HCT116 (cell line): ENCODE measurements at regions not wholly inside any gene's neighbourhood (a gene's known extent, or its start where the extent isn't known, plus 50 kb on each side); places are given as distances from the start of the nearest gene placed in this dataset.

Source experiments
- ATAC-seq: fragments of 200-7000 bp; cut with Tn5 transposase; 2 replicates; pipeline ENCODE4 v1.9.1; 2020; ENCODE audit warnings: mild to moderate bottlenecking, moderate library complexity
- BruUV-seq: library from RNA; stranded (reverse); fragments of 400-500 nt; replicated peaks from 2 replicates; lab custom pipeline; 2021; lab: Mats Ljungman, UMichigan
- CTCF ChIA-PET: fragments of 300-600 bp; sonication (Branson Sonifier 250); formaldehyde crosslinking; loops from one replicate; lab custom pipeline; 2021; ENCODE audit warnings: antibody characterized with exemption; lab: Charles Lee
- POLR2A ChIA-PET: fragments of 300-600, 350-600 bp; sonication (Branson Sonifier 250); formaldehyde crosslinking; loops from one replicate; lab custom pipeline; 2021; ENCODE audit warnings: antibody characterized with exemption; lab: Charles Lee
- RAD21 ChIA-PET, 2 experiments: fragments of 300-600 bp; sonication (Branson Sonifier 250); formaldehyde crosslinking; loops; one replicate each; lab custom pipeline; 2023; ENCODE audit warnings: low total read pairs in 2 of 2; ENCODE audit not compliant: uncharacterized antibody in 2 of 2, unreplicated experiment in 2 of 2, low non-redundant PET in 1 of 2; lab: Charles Lee
- DNase-seq: peaks from one replicate; pipeline ENCODE4 v3.0.0-alpha.2; 2010; ENCODE audit warnings: low read depth, low spot score
- H2AFZ ChIP-seq: fragments of 200-600 bp; shearing (Covaris generic), sonication (generic); 2 replicates; pipeline ENCODE4 v1.6.1; 2017; ENCODE audit warnings: low read depth, mixed run types, mixed read lengths, antibody characterized with exemption, low read length; ENCODE audit not compliant: poor library complexity, severe bottlenecking
- H3K27ac ChIP-seq: 2 replicates; pipeline ENCODE4 v1.5.1; 2012; ENCODE audit warnings: low read depth, low read length
- H3K27me3 ChIP-seq: fragments of 200-600 bp; sonication (generic); 2 replicates; pipeline ENCODE4 v1.6.1; 2016; ENCODE audit warnings: mixed run types, low read length, mixed read lengths; ENCODE audit not compliant: insufficient read depth
- H3K36me3 ChIP-seq, 2 experiments: fragments of 200-500 bp in 1 of 2; fragments of 200-600 bp in 1 of 2; sonication (Bioruptor generic) in 1 of 2; sonication (generic) in 1 of 2; 2 replicates each; pipeline versions ENCODE4 v1.5.1 to v1.6.1; 2014 to 2016; ENCODE audit warnings: low read length in 2 of 2, inconsistent platforms in 1 of 2, mixed read lengths in 1 of 2, mixed run types in 1 of 2; ENCODE audit not compliant: insufficient read depth in 2 of 2, control insufficient read depth in 1 of 2
- H3K4me1 ChIP-seq, 2 experiments: fragments of 200-600 bp in 1 of 2; sonication (generic) in 1 of 2; 2 replicates each; pipeline versions ENCODE4 v1.5.1 to v1.6.1; 2012 to 2017; ENCODE audit warnings: low read length in 2 of 2, inconsistent platforms in 1 of 2, mild to moderate bottlenecking in 1 of 2, mixed read lengths in 1 of 2, mixed run types in 1 of 2, moderate library complexity in 1 of 2; ENCODE audit not compliant: insufficient read depth in 2 of 2, control insufficient read depth in 1 of 2
- H3K4me2 ChIP-seq: fragments of 200-600 bp; sonication (generic); 2 replicates; pipeline ENCODE4 v1.6.1; 2017; ENCODE audit warnings: mixed run types, low read length, mixed read lengths
- H3K4me3 ChIP-seq, 2 experiments: fragments of 200-600 bp in 1 of 2; sonication (generic) in 1 of 2; replicated peaks in 1 of 2; 2 replicates each; pipeline ENCODE4 v1.5.1; 2011 to 2016; ENCODE audit warnings: low read length in 2 of 2, control low read depth in 1 of 2, low read depth in 1 of 2, mild to moderate bottlenecking in 1 of 2, mixed read lengths in 1 of 2, mixed run types in 1 of 2
- H3K79me2 ChIP-seq: fragments of 200-600 bp; sonication (generic); 2 replicates; pipeline ENCODE4 v1.6.1; 2017; ENCODE audit warnings: mild to moderate bottlenecking, mixed run types, low read length, moderate library complexity, mixed read lengths; ENCODE audit not compliant: insufficient read depth
- H3K9ac ChIP-seq: fragments of 200-600 bp; sonication (generic); 2 replicates; pipeline ENCODE4 v1.6.1; 2016; ENCODE audit warnings: low read length, mixed read lengths
- H3K9me2 ChIP-seq: fragments of 200-600 bp; sonication (generic), shearing (Covaris generic); 2 replicates; pipeline ENCODE4 v1.6.1; 2017; ENCODE audit warnings: mixed run types, mild to moderate bottlenecking, moderate library complexity; ENCODE audit not compliant: insufficient read depth
- H3K9me3 ChIP-seq, 2 experiments: fragments of 200-500 bp in 1 of 2; fragments of 200-600 bp in 1 of 2; sonication (Bioruptor generic) in 1 of 2; sonication (generic) in 1 of 2; 2 replicates each; pipeline ENCODE4 v1.6.1; 2014 to 2017; ENCODE audit warnings: low read length in 2 of 2, mixed read lengths in 2 of 2, inconsistent platforms in 1 of 2, low read depth in 1 of 2, mild to moderate bottlenecking in 1 of 2, mixed run types in 1 of 2, moderate library complexity in 1 of 2; ENCODE audit not compliant: control insufficient read depth in 1 of 2, insufficient read depth in 1 of 2
- H4K20me1 ChIP-seq: fragments of 200-600 bp; sonication (generic), shearing (Covaris generic); 2 replicates; pipeline ENCODE4 v1.6.1; 2017; ENCODE audit warnings: mixed run types, mild to moderate bottlenecking, moderate library complexity; ENCODE audit not compliant: insufficient read depth
- CBX3 ChIP-seq: IDR thresholded peaks from 2 replicates; pipeline ENCODE4 v1.6.1; 2012; ENCODE audit warnings: low read depth
- EZH2 ChIP-seq: fragments of 200-600 bp; sonication (generic); IDR thresholded peaks from 2 replicates; pipeline ENCODE4 v1.6.1; 2017; ENCODE audit warnings: antibody characterized with exemption, mixed run types
- EZH2phosphoT487 ChIP-seq: fragments of 200-600 bp; IDR thresholded peaks from 2 replicates; pipeline ENCODE4 v1.6.1; 2018; ENCODE audit warnings: antibody characterized with exemption, borderline replicate concordance
- FOSL1 ChIP-seq: IDR thresholded peaks from 2 replicates; pipeline ENCODE4 v1.6.1; 2012; ENCODE audit warnings: low read depth
- JUND ChIP-seq: IDR thresholded peaks from 2 replicates; pipeline ENCODE4 v1.6.1; 2012
- POLR2A ChIP-seq: IDR thresholded peaks from 2 replicates; pipeline ENCODE4 v1.7.0; 2011; ENCODE audit warnings: borderline replicate concordance; ENCODE audit not compliant: insufficient read depth, insufficient read length; ENCODE audit errors: extremely low read depth
- POLR2AphosphoS5 ChIP-seq: IDR thresholded peaks from 2 replicates; pipeline ENCODE4 v1.6.1; 2011; ENCODE audit warnings: mild to moderate bottlenecking, low read depth, low read length, moderate library complexity
- RAD21 ChIP-seq: IDR thresholded peaks from 2 replicates; pipeline ENCODE4 v1.6.1; 2012; ENCODE audit warnings: low read depth, mild to moderate bottlenecking
- SIN3A ChIP-seq: IDR thresholded peaks from 2 replicates; pipeline ENCODE4 v1.6.1; 2012; ENCODE audit warnings: low read depth
- SP1 ChIP-seq: IDR thresholded peaks from 2 replicates; pipeline ENCODE4 v1.6.1; 2012; ENCODE audit warnings: low read depth
- SRF ChIP-seq: IDR thresholded peaks from 2 replicates; pipeline ENCODE4 v1.6.1; 2012; ENCODE audit warnings: low read depth
- YY1 ChIP-seq: IDR thresholded peaks from 2 replicates; pipeline ENCODE4 v1.6.1; 2011; ENCODE audit warnings: low read length, low read depth, moderate library complexity, mild to moderate bottlenecking; ENCODE audit not compliant: insufficient replicate concordance; ENCODE audit errors: extremely low read depth
- ZNF274 ChIP-seq: fragments of 200-500 bp; sonication (Bioruptor generic); IDR thresholded peaks from 2 replicates; pipeline ENCODE4 v1.6.1; 2014; ENCODE audit warnings: mild to moderate bottlenecking, low read depth, low read length, inconsistent platforms
- intact Hi-C: fragments of 100-400 bp; cut with micrococcal nuclease; formaldehyde crosslinking; loops from 2 replicates; pipeline ENCODE4 v1.10.0; 2022
- TF ChIP-seq, protein P1 (sequence below): IDR thresholded peaks from 2 replicates; pipeline ENCODE4 v1.6.1; 2011; ENCODE audit warnings: mild to moderate bottlenecking, low read length, moderate library complexity; ENCODE audit not compliant: insufficient replicate concordance; ENCODE audit errors: extremely low read depth
- TF ChIP-seq, protein P2 (sequence below): IDR thresholded peaks from 2 replicates; pipeline ENCODE4 v1.6.1; 2012
- TF ChIP-seq, protein P3 (sequence below): IDR thresholded peaks from 2 replicates; pipeline ENCODE4 v1.6.1; 2012

DNA sequence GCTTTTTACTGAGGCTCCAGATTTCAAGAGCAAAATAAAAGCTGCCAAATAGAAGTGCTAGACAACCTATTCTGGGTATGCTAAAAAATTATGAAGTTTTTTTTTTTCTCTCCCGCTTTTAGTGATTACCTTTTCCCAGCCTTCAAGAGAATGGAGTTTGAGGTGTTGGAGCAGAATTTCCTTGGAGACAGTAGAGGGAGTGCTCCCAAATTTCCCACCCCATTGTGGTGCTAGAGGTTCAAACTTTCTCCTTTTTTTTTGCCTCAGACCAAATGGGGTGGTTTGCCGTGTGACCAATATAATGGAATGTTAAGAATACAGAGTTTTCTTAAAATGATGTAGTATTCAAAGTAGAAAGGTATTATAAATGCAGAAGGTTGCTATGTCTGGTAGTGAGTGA is 244.2 kb upstream of the RIOK2 start (continued):
- TF ChIP-seq, protein P1, sequence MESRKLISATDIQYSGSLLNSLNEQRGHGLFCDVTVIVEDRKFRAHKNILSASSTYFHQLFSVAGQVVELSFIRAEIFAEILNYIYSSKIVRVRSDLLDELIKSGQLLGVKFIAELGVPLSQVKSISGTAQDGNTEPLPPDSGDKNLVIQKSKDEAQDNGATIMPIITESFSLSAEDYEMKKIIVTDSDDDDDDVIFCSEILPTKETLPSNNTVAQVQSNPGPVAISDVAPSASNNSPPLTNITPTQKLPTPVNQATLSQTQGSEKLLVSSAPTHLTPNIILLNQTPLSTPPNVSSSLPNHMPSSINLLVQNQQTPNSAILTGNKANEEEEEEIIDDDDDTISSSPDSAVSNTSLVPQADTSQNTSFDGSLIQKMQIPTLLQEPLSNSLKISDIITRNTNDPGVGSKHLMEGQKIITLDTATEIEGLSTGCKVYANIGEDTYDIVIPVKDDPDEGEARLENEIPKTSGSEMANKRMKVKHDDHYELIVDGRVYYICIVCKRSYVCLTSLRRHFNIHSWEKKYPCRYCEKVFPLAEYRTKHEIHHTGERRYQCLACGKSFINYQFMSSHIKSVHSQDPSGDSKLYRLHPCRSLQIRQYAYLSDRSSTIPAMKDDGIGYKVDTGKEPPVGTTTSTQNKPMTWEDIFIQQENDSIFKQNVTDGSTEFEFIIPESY, result no peak
- TF ChIP-seq EZH2phosphoT487, result no peak
- no peak for TF ChIP-seq CBX3
- TF ChIP-seq SP1, result no peak
- TF ChIP-seq ZNF274, result no peak
- TF ChIP-seq, protein P2, sequence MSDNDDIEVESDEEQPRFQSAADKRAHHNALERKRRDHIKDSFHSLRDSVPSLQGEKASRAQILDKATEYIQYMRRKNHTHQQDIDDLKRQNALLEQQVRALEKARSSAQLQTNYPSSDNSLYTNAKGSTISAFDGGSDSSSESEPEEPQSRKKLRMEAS, result no peak
- TF ChIP-seq, protein P3, sequence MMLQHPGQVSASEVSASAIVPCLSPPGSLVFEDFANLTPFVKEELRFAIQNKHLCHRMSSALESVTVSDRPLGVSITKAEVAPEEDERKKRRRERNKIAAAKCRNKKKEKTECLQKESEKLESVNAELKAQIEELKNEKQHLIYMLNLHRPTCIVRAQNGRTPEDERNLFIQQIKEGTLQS, result no peak
- TF ChIP-seq YY1, result no peak
- TF ChIP-seq SRF, result no peak
- no peak for TF ChIP-seq EZH2
- TF ChIP-seq FOSL1, result no peak
- no peak for TF ChIP-seq POLR2AphosphoS5
- TF ChIP-seq POLR2A, result no peak

DNA sequence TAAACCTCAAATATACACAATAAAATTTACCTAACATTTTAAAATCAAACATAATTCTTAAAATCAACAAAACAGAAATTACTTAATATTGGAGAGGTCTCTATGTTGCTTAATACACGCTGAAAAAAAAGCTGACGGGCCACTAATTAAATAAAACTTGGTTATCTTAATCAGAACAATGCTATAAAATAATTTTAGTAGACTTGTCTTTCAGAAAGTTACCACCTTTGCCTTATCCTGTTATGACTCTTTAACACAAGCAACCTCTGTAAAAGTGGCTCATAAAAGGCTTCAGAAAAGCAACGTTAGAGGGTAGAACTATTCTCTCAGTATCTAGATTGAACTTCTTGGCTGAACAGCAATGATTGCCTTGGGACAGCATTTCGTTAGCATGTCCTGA is 251.0 kb upstream of the RIOK2 start:
- H3K9me3 ChIP-seq, result no peaks in the 10 kb centered on the region
- no peaks in the 10 kb centered on the region for H3K36me3 ChIP-seq
- no peaks in the 10 kb centered on the region for H3K9me2 ChIP-seq
- BruUV-seq, result no TSS peak
- H3K27me3 ChIP-seq, result no peaks in the 10 kb centered on the region
- ChIA-PET POLR2A (no interaction called here), CTCF (no interaction called here), RAD21 (no interaction called here)
- no peaks in the 10 kb centered on the region for H3K4me1 ChIP-seq
- H3K9ac ChIP-seq, result no peak overlapping the region
- H3K27ac ChIP-seq, result no peak overlapping the region
- H3K4me2 ChIP-seq, result no peak overlapping the region
- H3K4me3 ChIP-seq, result no peak overlapping the region
- no peak for DNase-seq
- intact Hi-C loops, result no loop called here
- no peak overlapping the region for H2AFZ ChIP-seq
- no peaks in the 10 kb centered on the region for H3K79me2 ChIP-seq
- no peaks in the 10 kb centered on the region for H4K20me1 ChIP-seq
- ATAC-seq, result no peak
- TF ChIP-seq JUND (no peak), RAD21 (no peak), SIN3A (no peak)
- TF ChIP-seq, protein P2, result no peak
